ENCODE measurements at regions not wholly inside any gene's neighbourhood (a gene's known extent, or its start where the extent isn't known, plus 50 kb on each side); places are given as distances from the start of the nearest gene placed in this dataset.

GRCh38 chr13:27353166-27353583 lies 71.2 kb upstream of the GTF3A start (continued):
- no peak for TF ChIP-seq PATZ1 (CRISPR knock-in tag; IDR thresholded peaks at IDR 0.05; ENCODE audit: borderline replicate concordance)

DNA sequence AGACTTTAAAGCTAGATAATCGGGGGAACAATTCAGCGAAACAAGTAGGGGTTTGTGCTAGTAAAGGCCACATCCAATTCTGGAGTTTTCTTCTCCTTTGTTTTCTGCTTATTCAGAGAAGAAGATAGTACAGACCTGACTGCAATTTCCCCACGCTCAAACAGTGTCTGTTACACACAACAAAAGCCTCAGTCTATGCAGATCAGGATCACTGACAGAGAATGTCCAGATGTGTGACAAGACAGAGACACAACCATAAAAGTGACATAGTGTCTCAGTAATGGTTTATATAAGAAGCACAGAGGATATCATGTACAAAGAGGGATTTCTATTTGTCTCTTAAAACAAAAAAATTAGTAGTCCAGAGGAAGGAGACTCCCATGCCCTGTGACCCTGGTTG lies 70.7 kb upstream of the GTF3A start:
- ATAC-seq, result no peak; the same call in 2 of the 3 replicates
- TF ChIP-seq OSR1 (CRISPR knock-in tag; IDR thresholded peaks at IDR 0.05) (no peak), SNAI2 (CRISPR knock-in tag; IDR thresholded peaks at IDR 0.05) (no peak), CSDC2 (CRISPR knock-in tag; IDR thresholded peaks at IDR 0.05) (no peak)
- TF ChIP-seq, protein P1, sequence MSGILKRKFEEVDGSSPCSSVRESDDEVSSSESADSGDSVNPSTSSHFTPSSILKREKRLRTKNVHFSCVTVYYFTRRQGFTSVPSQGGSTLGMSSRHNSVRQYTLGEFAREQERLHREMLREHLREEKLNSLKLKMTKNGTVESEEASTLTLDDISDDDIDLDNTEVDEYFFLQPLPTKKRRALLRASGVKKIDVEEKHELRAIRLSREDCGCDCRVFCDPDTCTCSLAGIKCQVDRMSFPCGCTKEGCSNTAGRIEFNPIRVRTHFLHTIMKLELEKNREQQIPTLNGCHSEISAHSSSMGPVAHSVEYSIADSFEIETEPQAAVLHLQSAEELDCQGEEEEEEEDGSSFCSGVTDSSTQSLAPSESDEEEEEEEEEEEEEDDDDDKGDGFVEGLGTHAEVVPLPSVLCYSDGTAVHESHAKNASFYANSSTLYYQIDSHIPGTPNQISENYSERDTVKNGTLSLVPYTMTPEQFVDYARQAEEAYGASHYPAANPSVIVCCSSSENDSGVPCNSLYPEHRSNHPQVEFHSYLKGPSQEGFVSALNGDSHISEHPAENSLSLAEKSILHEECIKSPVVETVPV (CRISPR knock-in tag; IDR thresholded peaks at IDR 0.05), result no peak

- no peak for ATAC-seq
- no peak for TF ChIP-seq ZNF70 (CRISPR knock-in tag; IDR thresholded peaks at IDR 0.05)
- no peak for TF ChIP-seq ZFP3 (CRISPR knock-in tag; IDR thresholded peaks at IDR 0.05)
- TF ChIP-seq, protein P2, sequence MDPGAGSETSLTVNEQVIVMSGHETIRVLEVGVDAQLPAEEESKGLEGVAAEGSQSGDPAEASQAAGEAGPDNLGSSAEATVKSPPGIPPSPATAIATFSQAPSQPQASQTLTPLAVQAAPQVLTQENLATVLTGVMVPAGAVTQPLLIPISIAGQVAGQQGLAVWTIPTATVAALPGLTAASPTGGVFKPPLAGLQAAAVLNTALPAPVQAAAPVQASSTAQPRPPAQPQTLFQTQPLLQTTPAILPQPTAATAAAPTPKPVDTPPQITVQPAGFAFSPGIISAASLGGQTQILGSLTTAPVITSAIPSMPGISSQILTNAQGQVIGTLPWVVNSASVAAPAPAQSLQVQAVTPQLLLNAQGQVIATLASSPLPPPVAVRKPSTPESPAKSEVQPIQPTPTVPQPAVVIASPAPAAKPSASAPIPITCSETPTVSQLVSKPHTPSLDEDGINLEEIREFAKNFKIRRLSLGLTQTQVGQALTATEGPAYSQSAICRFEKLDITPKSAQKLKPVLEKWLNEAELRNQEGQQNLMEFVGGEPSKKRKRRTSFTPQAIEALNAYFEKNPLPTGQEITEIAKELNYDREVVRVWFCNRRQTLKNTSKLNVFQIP (CRISPR knock-in tag; IDR thresholded peaks at IDR 0.05; ENCODE audit: borderline replicate concordance, low read depth), result no peak
Observed at GRCh38 chr13:27354379-27354778, 70.0 kb upstream of the GTF3A start.

GRCh38 chr13:27355894-27356293 lies 68.5 kb upstream of the GTF3A start:
- no peak for TF ChIP-seq PPARA (CRISPR knock-in tag; IDR thresholded peaks at IDR 0.05; ENCODE audit: borderline replicate concordance)
- TF ChIP-seq TSHZ2 (CRISPR knock-in tag; IDR thresholded peaks at IDR 0.05), result no peak
- no peak for TF ChIP-seq ZNF70 (CRISPR knock-in tag; IDR thresholded peaks at IDR 0.05)
- TF ChIP-seq, protein P2 (CRISPR knock-in tag; IDR thresholded peaks at IDR 0.05; ENCODE audit: borderline replicate concordance, low read depth), result no peak
- no peak for TF ChIP-seq ZC3H10 (CRISPR knock-in tag; IDR thresholded peaks at IDR 0.05)
- no peak for TF ChIP-seq OSR1 (CRISPR knock-in tag; IDR thresholded peaks at IDR 0.05)
- TF ChIP-seq ZFP3 (CRISPR knock-in tag; IDR thresholded peaks at IDR 0.05), result no peak
- TF ChIP-seq ARNTL (CRISPR knock-in tag; IDR thresholded peaks at IDR 0.05; ENCODE audit: borderline replicate concordance, low read depth), result no peak
- TF ChIP-seq TOX (CRISPR knock-in tag; IDR thresholded peaks at IDR 0.05; ENCODE audit: borderline replicate concordance), result no peak
- no peak for ATAC-seq

GRCh38 chr13:27358420-27358819 lies 66.0 kb upstream of the GTF3A start:
- ATAC-seq, result no peak
- TF ChIP-seq PPARA (CRISPR knock-in tag; IDR thresholded peaks at IDR 0.05; ENCODE audit: borderline replicate concordance), result no peak
- TF ChIP-seq ISL1 (CRISPR knock-in tag; IDR thresholded peaks at IDR 0.05), result no peak
- no peak for TF ChIP-seq ZNF8 (CRISPR knock-in tag; IDR thresholded peaks at IDR 0.05)
- TF ChIP-seq, protein P1 (CRISPR knock-in tag; IDR thresholded peaks at IDR 0.05), result no peak
- no peak for TF ChIP-seq ZNF70 (CRISPR knock-in tag; IDR thresholded peaks at IDR 0.05)
